HG03457 (cell line): ENCODE measurements at regions not wholly inside any gene's neighbourhood (a gene's known extent, or its start where the extent isn't known, plus 50 kb on each side); places are given as distances from the start of the nearest gene placed in this dataset.
"Not testable (repeated sequence)": the region's sequence is repeated elsewhere in the genome, so short reads cannot be mapped to it uniquely, and the experiment has no call there.

ENCODE experiments used
- ATAC-seq: cut with Tn5 transposase; IDR thresholded peaks from one replicate; pipeline ENCODE4 v1.9.1; 2021; ENCODE audit warnings: moderate number of reproducible peaks; ENCODE audit not compliant: unreplicated experiment

DNA sequence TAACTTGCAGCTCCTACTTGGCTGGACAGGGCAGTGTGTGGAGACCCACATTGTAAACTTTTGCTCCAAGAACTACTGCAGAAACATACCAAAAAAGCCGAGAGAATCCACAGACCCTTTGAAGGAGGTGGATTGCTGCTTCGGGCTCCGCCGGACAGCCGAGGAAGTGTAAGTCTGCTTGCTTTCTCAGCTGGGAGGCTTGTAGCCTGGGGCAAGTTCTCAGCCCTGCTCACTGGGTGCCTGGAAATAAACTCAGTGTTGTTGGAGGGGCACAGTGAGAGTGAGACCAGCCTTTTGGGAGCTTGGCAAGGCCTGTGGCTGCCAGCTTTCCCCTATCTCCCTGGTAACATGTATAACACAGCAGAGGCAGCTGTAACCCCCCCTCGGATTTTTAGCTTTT lies 215.6 kb downstream of the SYK start:
- no peak for ATAC-seq

DNA sequence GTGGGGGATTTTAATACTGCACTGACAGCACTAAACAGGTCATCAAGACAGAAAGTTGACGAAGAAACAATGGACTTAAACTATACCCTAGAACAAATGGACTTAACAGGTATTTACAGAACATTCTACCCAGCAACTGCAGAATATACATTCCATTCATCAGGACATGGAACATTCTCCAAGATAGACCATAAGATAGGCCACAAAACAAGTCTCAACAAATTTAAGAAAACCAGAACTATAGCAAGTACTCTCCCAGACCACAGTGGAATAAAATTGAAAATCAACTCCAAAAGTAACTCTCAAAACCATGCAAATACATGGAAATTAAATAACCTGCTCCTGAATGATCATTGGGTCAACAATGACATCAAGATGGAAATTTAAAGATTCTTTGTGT lies 218.3 kb downstream of the SYK start:
- not testable (repeated sequence) for ATAC-seq

DNA sequence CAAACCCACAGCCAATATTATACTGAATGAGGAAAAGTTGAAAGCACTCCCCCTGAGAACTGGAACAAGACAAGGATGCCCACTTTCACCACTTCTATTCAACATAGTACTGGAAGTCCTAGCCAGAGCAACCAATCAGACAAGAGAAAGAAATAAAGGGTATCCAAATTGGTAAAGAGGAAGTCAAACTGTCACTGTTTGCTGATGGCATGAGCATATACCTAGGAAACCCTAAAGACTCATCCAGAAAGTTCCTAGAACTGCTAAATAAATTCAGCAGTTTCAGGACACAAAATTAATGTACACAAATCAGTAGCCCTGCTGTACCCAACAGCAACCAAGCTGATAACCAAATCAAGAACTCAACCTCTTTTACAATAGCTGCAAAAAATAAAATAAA lies 220.0 kb downstream of the SYK start:
- not testable (repeated sequence) for ATAC-seq

DNA sequence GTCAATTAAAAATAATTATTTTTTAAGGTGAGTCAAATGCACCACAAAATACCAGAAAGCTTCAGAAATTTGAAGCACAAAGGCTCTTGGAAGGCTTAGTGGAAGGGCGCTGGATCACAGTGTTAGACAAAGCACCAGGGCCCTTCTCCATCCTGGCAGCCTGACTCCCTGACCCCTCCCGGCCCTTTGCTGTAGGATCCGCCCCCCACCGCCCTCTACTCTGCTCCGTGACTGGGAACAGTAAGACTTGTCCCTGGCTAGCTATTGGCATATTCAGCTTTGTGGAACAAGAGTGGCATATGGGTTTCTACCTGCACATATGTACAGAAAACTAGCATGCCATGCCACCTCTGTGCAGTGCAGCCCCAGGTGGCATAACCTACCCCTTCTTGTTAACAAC lies 222.1 kb downstream of the SYK start:
- no peak for ATAC-seq

DNA sequence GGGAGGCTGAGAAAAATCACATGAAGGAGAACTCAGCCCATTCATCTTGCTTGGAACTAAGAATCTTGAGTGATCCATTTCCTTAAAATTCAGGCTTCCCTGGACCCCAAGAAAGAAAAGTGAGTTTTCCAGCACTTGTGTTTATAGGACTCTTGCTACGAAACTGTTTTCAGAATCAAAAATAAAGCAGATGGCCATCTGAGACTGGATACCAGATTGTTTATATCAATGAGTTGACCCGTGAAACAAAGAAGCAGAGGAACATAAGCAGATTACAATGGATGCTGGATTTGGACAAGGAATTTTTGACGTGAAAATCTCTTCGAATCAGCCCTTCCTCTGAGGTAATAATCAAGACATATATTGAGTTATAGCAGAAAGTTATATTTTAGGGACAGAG lies 223.2 kb downstream of the SYK start:
- ATAC-seq = no peak

DNA sequence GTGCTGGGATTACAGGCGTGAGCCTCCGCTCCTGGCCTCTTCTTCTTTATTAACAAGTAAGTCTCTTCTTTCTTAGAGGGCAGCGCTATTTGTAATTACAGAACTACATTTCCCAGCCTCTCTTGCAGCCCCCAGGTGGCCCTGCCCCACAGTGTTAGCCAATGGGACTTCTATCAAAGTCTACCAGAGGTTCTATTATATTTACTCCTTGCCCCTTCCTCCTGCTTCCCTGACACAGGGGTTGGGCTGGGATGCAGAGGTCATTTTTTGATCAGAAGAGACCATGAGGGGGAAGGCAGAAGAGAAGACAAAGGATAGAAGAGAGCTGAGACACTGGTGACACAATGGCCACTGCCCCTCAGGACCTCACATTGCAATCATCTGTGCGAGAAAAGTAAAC lies 224.2 kb downstream of the SYK start:
- no peak for ATAC-seq

DNA sequence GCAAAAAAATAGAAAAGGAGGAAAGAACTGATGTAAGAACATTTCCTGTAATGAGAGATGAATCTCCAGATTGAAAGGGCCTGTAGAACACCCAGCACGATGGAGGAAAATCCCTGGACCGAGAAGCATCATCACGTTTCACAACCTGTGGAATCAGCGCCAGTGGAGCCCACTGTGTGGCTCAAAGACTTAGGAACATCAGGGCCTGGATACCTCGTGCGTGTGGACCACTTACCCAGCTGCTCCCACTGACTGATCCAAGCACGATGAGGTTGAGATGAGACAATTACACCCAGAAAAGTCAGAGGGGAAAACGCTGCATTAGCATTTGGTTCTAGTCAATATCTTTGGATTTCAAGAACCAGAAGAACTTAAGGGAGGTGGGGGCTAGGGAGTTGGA lies 224.6 kb downstream of the SYK start:
- no peak for ATAC-seq

DNA sequence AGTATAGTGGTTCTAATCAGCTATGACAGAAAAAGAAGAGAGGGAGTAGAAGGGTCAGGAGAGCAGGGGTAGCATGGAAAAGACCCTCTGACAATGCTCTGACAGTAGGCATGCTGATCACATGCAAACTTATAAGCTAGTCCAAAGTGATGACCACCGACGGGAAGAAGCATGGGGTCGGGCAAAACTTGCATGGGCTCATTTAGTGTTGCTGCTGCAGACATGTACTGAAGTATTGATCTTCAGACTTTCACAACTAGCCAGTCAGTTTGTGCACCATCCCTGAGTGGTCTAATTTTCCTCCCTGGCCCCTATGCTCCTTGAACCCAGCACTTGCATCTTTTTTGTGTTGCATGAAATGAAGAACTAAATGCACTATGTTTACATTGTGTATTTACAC lies 225.4 kb downstream of the SYK start:
- ATAC-seq = no peak

DNA sequence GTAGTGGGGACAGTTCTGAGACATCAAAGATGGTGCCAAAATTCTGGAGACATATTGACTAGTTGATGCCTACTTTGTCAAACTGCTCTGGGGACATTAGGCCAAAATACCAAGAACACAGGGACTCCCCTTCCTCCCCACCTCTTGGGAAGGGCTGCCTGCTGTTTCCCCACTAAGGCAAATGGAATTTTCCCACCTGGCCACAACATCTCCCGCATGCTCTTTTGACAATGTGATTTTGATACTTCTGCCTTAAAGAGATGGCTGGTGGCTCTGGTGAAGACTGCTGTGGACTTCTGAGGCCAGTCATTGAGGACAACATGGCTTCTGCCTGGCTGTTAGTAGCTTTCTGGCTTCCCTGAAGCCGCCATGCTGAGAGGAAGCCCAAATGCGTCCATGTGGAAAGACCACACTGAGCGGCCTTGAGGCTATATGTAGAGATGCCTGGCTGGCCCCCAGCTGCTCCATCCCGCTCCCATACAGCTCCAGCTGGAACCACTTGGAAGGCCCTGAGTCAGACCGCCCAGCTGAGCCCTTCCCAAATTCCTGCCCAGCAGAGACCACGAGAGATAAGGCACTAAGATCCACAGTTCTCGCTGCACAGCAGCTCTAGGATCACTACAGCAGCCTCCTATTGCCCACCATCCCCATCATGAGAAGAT lies 226.7 kb downstream of the SYK start:
- no peak for ATAC-seq

DNA sequence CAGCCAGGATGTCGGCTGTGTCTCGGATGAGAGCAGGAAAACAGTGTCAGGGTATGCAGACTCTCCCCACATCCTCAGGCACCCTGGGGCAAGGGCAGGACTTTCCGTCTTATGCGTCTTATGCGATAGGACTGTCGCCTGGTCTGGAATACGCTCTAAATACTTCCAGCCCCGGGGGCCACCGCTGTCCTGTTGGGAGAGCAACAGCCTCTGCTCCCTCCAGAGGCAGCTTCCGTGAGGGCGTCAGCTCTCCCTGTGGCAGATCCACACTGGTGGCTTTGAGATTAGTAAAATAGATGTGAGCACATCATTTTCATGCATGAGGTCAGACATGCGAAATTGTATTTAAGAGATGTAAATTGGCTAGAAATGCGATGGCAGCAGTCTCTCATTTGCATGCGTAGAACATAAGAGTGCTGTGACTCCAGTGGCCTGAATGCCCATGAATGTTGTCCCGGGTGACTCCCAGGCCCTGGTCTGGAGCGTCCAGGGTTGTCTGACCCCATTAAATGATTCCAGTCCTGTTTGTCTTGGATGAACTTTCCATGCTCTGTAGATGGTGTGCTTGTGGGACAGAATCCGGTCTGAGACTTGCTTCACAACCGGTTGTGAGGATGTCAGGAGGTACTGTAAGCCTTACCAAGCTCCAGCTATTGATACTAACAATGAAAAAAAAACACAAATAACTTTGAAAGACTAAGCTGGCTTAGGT lies 228.2 kb downstream of the SYK start:
- no peak for ATAC-seq

DNA sequence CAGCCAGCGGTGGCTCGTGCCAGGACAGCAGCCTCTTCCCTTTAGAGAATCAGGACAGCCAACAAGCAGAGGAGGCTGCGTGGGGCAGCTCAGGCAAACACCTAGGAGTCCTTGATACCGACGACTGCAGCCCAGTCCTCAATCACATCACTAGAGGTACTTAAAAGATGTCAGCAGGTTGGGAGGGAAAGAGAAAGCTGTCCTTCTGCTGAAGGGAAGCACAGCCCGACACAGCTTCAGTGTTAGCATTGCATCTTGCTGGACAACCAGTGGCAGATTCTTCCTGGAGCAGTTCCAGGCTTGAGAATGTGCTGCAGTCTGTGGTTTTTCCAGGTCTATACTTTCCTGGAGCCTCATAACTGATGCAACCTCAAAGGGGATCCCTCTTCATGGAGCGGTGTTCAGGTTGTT lies 230.5 kb downstream of the SYK start:
- ATAC-seq = no peak

DNA sequence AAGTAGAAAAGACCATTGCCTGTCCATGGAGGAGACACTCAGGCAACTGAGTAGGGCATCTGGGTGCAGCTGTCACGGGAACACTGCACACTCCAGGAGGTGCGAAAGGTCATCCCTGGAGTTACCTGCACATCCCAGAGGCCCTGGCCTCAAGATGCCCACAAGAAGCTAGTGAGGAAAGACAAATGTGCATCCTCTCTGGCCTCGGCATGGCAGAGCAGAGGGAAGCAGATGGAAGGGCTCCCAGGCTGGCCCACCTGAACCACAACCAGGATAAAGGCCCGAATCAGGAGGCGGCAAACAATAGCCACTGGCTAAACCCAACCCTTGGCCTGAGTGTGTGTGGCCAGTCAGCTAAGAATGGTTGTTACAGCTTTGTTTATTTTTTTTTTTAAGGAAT lies 231.7 kb downstream of the SYK start:
- ATAC-seq = no peak

DNA sequence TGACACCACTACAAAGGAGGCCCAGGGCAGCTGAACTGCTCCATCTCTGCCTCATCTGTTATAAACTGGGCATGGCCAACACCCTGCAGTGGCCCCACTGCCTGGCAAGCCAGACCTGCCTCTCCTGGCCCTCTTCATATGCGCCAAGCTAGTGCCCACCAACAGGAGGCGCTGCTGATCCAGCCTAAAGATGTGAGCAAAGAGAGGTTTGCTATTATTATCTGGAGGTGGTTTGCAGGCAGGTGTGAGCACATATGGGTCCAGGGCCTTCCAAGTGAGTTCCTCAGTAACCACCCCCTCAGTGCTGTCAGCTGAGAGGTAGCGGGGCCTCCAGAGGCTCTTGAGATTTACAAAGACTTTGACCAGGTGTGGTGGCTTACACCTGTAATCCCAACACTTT lies 232.2 kb downstream of the SYK start:
- ATAC-seq = no peak

DNA sequence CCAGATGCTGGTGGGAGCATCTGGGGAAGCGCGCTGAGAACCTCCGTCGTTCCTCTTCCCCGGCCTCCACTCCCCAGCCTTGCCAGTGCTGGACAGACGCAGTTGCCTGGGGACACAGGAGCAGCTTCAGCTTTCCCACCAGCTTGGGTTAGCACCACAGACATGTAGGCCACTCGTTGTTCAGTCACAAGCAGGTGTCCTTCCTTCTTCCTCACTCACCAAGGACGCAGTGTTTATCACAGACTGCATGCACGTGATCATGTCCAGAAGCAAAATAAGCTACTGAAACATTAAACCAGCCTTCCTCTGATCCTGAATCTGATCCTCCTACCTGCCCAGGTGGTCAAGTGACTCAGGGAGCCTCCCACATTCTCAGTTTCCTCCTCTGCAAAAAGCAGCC lies 232.9 kb downstream of the SYK start:
- no peak for ATAC-seq

DNA sequence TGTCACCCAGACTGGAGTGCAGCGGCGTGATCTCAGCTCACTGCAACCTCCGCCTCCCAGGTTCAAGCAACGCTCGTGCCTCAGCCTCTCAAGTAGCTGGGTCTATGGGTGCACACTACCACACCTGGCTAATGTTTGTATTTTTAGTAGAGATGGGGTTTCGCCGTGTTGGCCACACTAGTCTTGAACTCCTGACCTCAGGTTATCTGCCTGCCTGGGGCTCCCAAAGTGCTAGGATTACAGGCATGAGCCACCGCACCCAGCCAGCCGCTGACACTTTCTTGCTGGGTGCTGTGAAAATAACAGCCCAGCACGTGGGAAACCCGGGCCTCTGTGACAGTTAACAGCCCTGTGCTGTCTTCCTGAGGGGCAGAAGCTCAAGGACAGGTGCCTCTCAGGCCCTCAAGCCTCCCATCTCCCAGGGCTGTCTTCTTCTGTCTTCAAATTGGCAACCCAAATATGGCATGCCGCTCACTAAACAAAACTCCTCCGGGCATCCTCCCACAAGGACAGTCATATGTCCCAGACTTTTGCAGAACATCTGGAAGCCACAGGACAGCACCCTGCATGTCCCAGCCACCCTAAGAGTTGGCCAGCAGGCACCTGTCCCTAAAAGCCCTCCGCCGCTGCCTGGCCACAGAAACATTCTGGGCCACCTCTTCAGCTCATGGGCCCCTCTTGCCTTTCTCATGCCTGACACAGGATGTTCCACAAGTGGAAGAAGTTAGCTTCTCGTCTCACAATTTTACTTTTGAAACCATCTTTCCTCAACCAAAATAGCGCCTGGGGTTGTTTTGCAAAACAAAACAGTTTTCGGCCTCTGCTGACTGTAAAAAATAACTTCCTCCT lies 233.6 kb downstream of the SYK start:
- no peak for ATAC-seq

DNA sequence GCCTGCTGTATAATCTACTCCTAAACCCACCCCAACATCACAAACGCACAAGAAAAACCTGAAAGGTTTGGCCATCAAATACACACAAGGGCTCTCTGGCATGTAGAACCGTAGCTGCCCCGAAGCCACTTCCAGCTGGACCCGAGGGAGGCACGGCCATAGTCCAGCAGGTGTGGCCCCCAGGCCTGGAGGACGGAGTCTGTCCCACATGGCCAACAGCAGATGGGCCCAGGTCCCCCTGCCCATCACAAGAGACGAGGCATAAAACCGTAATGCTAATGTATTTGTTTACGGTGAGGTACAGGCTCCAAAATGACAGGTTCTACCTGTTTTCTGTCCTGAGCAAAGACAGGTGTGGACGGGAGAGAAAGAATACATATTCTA lies 234.2 kb downstream of the SYK start:
- no peak for ATAC-seq

DNA sequence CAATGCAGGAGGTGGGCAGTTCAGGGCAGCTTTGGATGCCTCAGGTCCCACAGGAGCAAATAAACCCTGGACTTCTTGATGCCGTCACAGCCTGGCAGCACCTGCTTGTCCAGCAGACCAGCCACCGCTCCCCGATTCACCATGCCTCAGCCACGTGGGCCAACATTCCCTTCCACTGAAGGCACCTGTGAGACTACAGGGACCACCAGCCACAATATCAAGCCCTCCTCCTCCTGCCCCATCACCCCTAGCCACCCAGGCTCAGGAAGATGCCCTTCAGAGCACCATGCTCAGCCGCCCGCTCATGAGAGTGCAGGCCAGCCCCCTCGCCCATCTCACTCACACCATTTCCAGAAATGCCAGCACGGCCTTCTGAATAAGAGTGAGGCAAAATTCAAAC lies 234.7 kb downstream of the SYK start:
- ATAC-seq = no peak

DNA sequence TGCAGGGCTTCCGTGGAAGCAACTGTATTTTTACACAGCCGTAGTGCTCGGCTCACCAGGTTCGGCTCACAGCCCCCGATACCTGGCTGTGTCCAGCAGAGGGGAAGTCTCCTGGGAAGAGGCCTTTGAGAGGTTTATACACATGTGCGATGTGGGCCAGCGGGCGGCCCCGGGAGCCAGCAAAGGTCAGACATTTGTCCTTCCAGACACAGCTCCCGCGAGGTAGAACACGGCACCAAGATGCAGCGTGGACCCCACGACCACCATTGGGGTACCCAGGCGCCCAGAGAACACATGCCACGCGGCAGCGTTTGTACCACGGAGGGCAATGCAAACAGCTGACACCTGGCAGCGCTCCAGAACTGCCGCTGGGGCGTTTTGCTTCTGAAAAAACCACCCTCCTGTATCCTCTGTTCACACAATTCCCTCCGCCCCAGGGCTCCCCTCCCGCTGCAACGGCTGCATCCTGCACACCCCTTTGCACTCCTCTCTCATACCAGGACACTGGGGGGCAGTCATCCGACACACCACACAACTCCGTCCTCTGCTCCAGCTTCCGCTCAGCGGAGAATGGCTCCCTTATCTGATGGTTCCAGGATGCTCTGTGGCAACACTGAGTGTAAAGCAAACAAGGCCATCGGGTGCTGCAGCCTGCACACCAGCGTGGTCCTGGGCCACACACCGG lies 235.3 kb downstream of the SYK start:
- ATAC-seq = no peak

DNA sequence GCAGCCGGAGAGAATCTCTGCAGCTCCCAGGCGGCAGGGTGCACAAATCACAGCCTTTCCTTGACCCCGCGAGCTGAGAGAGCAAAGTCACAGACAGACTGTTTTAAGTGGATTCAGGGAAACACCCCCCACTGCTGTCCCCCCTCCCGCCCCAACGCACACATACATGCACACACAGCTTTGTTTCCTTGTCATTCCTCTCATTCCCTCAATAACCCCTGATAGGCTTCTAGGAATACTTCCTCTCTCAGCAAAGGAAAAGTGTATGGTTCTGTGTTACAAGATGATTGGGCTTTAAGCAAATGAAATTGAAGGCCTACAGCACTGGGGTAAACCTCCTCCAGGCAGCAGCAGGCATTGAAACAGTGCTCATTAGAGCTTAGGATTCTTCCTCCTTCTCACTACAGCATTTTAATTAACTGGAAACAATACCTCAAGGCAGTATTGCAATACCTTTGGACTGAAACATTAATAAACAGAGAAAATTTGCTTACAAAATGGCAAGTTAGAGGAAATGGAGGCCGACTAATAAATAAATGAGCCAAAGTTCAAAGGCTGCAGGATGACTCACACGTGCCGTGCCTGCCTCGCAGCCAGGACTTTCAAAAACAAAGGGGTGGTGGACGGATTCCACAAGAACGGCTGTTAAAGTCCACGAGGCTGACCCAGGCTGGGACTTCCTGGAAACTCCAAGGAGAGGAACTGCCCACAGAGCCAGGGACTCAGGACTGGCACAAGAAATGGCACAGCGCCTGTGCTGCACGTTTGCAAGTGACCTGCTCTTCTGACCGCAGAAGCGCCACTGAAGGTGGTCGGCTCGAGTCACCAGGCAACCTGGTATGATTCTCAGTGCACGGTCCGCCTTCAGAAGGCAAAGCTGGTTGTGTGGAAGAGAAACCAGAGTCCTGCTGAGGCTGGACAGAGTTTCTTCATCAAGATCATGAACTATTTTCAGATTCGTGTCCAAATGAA lies 236.2 kb downstream of the SYK start:
- no peak for ATAC-seq

DNA sequence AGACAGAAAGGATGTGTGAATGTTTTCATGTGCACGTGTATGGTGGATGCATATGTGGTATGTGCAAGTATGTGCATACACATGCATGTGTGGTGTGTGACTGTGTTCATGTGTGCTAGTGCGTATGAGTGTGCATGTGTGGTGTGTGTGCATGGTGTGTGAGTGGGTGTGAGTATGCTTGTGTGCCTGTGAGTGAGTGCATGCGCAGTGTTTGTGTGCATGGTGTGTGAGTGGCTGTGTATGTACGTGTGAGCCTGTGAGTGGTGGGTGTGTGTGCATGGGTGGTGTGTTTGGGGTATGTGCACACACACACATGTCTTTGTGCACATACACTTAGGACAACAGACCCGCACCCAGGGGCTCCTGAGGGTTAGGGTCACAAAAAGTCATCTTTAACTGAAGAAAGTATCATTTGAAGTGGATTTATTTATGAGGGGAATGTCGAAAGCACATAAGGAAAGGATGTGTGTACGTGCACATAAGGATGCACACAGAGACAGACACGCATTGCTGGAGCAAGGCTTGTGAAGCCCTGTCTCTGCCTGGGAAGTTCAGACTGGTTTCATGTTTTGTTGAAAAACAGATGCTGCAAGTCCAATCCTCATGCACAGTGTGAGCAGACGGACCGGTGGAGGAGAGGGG lies 237.0 kb downstream of the SYK start:
- ATAC-seq = no peak
